HCT116 (cell line): ENCODE measurements at regions not wholly inside any gene's neighbourhood (a gene's known extent, or its start where the extent isn't known, plus 50 kb on each side); places are given as distances from the start of the nearest gene placed in this dataset.

ENCODE experiments used
- ATAC-seq: fragments of 200-7000 bp; cut with Tn5 transposase; 2 replicates; pipeline ENCODE4 v1.9.1; 2020; ENCODE audit warnings: mild to moderate bottlenecking, moderate library complexity
- BruUV-seq: library from RNA; stranded (reverse); fragments of 400-500 nt; replicated peaks from 2 replicates; lab custom pipeline; 2021; lab: Mats Ljungman, UMichigan
- CTCF ChIA-PET: fragments of 300-600 bp; sonication (Branson Sonifier 250); formaldehyde crosslinking; loops from one replicate; lab custom pipeline; 2021; ENCODE audit warnings: antibody characterized with exemption; lab: Charles Lee
- POLR2A ChIA-PET: fragments of 300-600, 350-600 bp; sonication (Branson Sonifier 250); formaldehyde crosslinking; loops from one replicate; lab custom pipeline; 2021; ENCODE audit warnings: antibody characterized with exemption; lab: Charles Lee
- RAD21 ChIA-PET, 2 experiments: fragments of 300-600 bp; sonication (Branson Sonifier 250); formaldehyde crosslinking; loops; one replicate each; lab custom pipeline; 2023; ENCODE audit warnings: low total read pairs in 2 of 2; ENCODE audit not compliant: uncharacterized antibody in 2 of 2, unreplicated experiment in 2 of 2, low non-redundant PET in 1 of 2; lab: Charles Lee
- DNase-seq: peaks from one replicate; pipeline ENCODE4 v3.0.0-alpha.2; 2010; ENCODE audit warnings: low read depth, low spot score
- H2AFZ ChIP-seq: fragments of 200-600 bp; shearing (Covaris generic), sonication (generic); 2 replicates; pipeline ENCODE4 v1.6.1; 2017; ENCODE audit warnings: low read depth, mixed run types, mixed read lengths, antibody characterized with exemption, low read length; ENCODE audit not compliant: poor library complexity, severe bottlenecking
- H3K27ac ChIP-seq: 2 replicates; pipeline ENCODE4 v1.5.1; 2012; ENCODE audit warnings: low read depth, low read length
- H3K27me3 ChIP-seq: fragments of 200-600 bp; sonication (generic); 2 replicates; pipeline ENCODE4 v1.6.1; 2016; ENCODE audit warnings: mixed run types, low read length, mixed read lengths; ENCODE audit not compliant: insufficient read depth
- H3K36me3 ChIP-seq, 2 experiments: fragments of 200-500 bp in 1 of 2; fragments of 200-600 bp in 1 of 2; sonication (Bioruptor generic) in 1 of 2; sonication (generic) in 1 of 2; 2 replicates each; pipeline versions ENCODE4 v1.5.1 to v1.6.1; 2014 to 2016; ENCODE audit warnings: low read length in 2 of 2, inconsistent platforms in 1 of 2, mixed read lengths in 1 of 2, mixed run types in 1 of 2; ENCODE audit not compliant: insufficient read depth in 2 of 2, control insufficient read depth in 1 of 2
- H3K4me1 ChIP-seq, 2 experiments: fragments of 200-600 bp in 1 of 2; sonication (generic) in 1 of 2; 2 replicates each; pipeline versions ENCODE4 v1.5.1 to v1.6.1; 2012 to 2017; ENCODE audit warnings: low read length in 2 of 2, inconsistent platforms in 1 of 2, mild to moderate bottlenecking in 1 of 2, mixed read lengths in 1 of 2, mixed run types in 1 of 2, moderate library complexity in 1 of 2; ENCODE audit not compliant: insufficient read depth in 2 of 2, control insufficient read depth in 1 of 2
- H3K4me2 ChIP-seq: fragments of 200-600 bp; sonication (generic); 2 replicates; pipeline ENCODE4 v1.6.1; 2017; ENCODE audit warnings: mixed run types, low read length, mixed read lengths
- H3K4me3 ChIP-seq, 2 experiments: fragments of 200-600 bp in 1 of 2; sonication (generic) in 1 of 2; replicated peaks in 1 of 2; 2 replicates each; pipeline ENCODE4 v1.5.1; 2011 to 2016; ENCODE audit warnings: low read length in 2 of 2, control low read depth in 1 of 2, low read depth in 1 of 2, mild to moderate bottlenecking in 1 of 2, mixed read lengths in 1 of 2, mixed run types in 1 of 2
- H3K79me2 ChIP-seq: fragments of 200-600 bp; sonication (generic); 2 replicates; pipeline ENCODE4 v1.6.1; 2017; ENCODE audit warnings: mild to moderate bottlenecking, mixed run types, low read length, moderate library complexity, mixed read lengths; ENCODE audit not compliant: insufficient read depth
- H3K9ac ChIP-seq: fragments of 200-600 bp; sonication (generic); 2 replicates; pipeline ENCODE4 v1.6.1; 2016; ENCODE audit warnings: low read length, mixed read lengths
- H3K9me2 ChIP-seq: fragments of 200-600 bp; sonication (generic), shearing (Covaris generic); 2 replicates; pipeline ENCODE4 v1.6.1; 2017; ENCODE audit warnings: mixed run types, mild to moderate bottlenecking, moderate library complexity; ENCODE audit not compliant: insufficient read depth
- H3K9me3 ChIP-seq, 2 experiments: fragments of 200-500 bp in 1 of 2; fragments of 200-600 bp in 1 of 2; sonication (Bioruptor generic) in 1 of 2; sonication (generic) in 1 of 2; 2 replicates each; pipeline ENCODE4 v1.6.1; 2014 to 2017; ENCODE audit warnings: low read length in 2 of 2, mixed read lengths in 2 of 2, inconsistent platforms in 1 of 2, low read depth in 1 of 2, mild to moderate bottlenecking in 1 of 2, mixed run types in 1 of 2, moderate library complexity in 1 of 2; ENCODE audit not compliant: control insufficient read depth in 1 of 2, insufficient read depth in 1 of 2
- H4K20me1 ChIP-seq: fragments of 200-600 bp; sonication (generic), shearing (Covaris generic); 2 replicates; pipeline ENCODE4 v1.6.1; 2017; ENCODE audit warnings: mixed run types, mild to moderate bottlenecking, moderate library complexity; ENCODE audit not compliant: insufficient read depth
- JUND ChIP-seq: IDR thresholded peaks from 2 replicates; pipeline ENCODE4 v1.6.1; 2012
- SRF ChIP-seq: IDR thresholded peaks from 2 replicates; pipeline ENCODE4 v1.6.1; 2012; ENCODE audit warnings: low read depth
- ZFX ChIP-seq: fragments of 450-650 bp; IDR thresholded peaks from 2 replicates; pipeline ENCODE4 v1.6.1; 2017
- intact Hi-C: fragments of 100-400 bp; cut with micrococcal nuclease; formaldehyde crosslinking; loops from 2 replicates; pipeline ENCODE4 v1.10.0; 2022
- TF ChIP-seq, protein P1 (sequence below): IDR thresholded peaks from 2 replicates; pipeline ENCODE4 v1.6.1; 2012; ENCODE audit warnings: low read depth

DNA sequence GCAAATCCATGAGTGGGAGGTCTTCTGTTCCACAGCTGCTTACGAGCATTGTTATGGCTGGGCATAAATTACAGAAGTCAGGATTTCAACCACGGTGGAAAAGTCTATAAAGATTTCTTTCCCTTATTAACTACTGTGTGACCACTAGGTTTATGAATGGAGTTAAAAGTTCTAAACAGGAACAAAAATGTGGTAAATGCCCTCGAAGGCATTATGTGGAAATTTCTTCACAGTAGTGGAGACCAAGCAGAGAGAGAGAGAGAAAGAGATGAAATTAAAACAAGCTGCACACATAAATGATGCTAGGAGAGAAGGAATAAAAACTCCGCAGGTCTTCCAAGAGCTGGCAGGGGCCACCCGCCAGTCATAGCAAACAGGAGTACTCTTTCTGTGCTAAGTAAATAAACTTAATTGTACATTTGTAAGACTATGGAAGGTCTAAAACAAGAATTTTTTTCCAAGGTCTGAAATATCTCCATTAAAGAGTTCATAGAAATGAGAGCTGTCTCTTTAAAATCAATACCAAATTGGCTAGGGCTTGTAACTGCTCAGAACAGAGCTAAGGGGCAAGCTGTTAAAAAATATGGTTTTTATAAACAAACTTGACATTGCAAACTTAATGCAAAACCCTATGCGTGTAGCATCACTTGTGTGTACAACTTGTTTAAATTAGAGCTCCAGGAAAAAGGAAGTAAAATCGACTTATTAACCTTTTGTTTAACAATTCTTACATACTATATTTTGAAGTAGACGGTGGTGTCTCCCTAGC is 438.2 kb downstream of the MEIS1 start:
- no peak for TF ChIP-seq SRF
- TF ChIP-seq, protein P1, sequence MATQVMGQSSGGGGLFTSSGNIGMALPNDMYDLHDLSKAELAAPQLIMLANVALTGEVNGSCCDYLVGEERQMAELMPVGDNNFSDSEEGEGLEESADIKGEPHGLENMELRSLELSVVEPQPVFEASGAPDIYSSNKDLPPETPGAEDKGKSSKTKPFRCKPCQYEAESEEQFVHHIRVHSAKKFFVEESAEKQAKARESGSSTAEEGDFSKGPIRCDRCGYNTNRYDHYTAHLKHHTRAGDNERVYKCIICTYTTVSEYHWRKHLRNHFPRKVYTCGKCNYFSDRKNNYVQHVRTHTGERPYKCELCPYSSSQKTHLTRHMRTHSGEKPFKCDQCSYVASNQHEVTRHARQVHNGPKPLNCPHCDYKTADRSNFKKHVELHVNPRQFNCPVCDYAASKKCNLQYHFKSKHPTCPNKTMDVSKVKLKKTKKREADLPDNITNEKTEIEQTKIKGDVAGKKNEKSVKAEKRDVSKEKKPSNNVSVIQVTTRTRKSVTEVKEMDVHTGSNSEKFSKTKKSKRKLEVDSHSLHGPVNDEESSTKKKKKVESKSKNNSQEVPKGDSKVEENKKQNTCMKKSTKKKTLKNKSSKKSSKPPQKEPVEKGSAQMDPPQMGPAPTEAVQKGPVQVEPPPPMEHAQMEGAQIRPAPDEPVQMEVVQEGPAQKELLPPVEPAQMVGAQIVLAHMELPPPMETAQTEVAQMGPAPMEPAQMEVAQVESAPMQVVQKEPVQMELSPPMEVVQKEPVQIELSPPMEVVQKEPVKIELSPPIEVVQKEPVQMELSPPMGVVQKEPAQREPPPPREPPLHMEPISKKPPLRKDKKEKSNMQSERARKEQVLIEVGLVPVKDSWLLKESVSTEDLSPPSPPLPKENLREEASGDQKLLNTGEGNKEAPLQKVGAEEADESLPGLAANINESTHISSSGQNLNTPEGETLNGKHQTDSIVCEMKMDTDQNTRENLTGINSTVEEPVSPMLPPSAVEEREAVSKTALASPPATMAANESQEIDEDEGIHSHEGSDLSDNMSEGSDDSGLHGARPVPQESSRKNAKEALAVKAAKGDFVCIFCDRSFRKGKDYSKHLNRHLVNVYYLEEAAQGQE, result no peak
- no peak for TF ChIP-seq JUND
- POLR2A ChIA-PET, result no interaction called here
- Histone ChIP-seq H3K9ac (no peak overlapping the region), H2AFZ (no peak overlapping the region), H3K36me3 (no peaks in the 10 kb centered on the region), H4K20me1 (no peaks in the 10 kb centered on the region), H3K9me3 (peaks cover 0 to 7% of the 10 kb centered on the region in 2 experiments; a peak in 1 of 4 replicates), H3K27me3 (no peaks in the 10 kb centered on the region), H3K4me1 (no peaks in the 10 kb centered on the region), H3K27ac (no peak overlapping the region), H3K4me3 (no peak overlapping the region), H3K9me2 (no peaks in the 10 kb centered on the region), H3K4me2 (no peak overlapping the region), H3K79me2 (no peaks in the 10 kb centered on the region)
- intact Hi-C loops, result no loop called here
- BruUV-seq, result no TSS peak
- DNase-seq (no peak), ATAC-seq (no peak)
- CTCF ChIA-PET, result no interaction called here
- RAD21 ChIA-PET, result no interaction called here

DNA sequence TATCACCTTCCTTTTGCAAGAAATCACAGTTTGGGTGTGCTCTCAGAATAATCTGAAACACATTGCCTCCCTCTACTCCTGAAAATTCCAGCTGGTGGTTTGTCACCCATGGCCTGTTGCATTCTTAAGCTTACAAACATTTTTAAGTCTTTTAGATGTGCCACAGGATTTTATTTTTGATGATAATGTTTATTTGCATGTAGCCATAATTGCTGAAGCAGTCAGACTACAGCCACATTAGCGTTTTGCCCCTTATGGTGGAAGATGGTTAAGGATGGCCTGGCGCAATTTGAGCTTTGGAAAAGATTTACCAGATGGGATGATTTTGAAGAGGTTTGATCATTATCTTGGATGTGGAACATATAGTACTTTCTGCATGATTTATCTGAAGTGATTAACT is 439.5 kb downstream of the MEIS1 start:
- no peaks in the 10 kb centered on the region for H3K9me2 ChIP-seq
- intact Hi-C loops, result no loop called here
- POLR2A ChIA-PET, result no interaction called here
- RAD21 ChIA-PET, result no interaction called here
- no peaks in the 10 kb centered on the region for H3K79me2 ChIP-seq
- H2AFZ ChIP-seq, result no peak overlapping the region
- TF ChIP-seq ZFX, result no peak
- CTCF ChIA-PET, result no interaction called here
- H3K36me3 ChIP-seq, result no peaks in the 10 kb centered on the region
- H3K4me1 ChIP-seq, result no peaks in the 10 kb centered on the region
- H4K20me1 ChIP-seq, result no peaks in the 10 kb centered on the region
- H3K27me3 ChIP-seq, result no peaks in the 10 kb centered on the region
- no peak overlapping the region for H3K27ac ChIP-seq
- BruUV-seq, result no TSS peak
- no peak overlapping the region for H3K9ac ChIP-seq
- peaks cover 0 to 6% of the 10 kb centered on the region in 2 experiments; a peak in 1 of 4 replicates for H3K9me3 ChIP-seq
- no peak overlapping the region for H3K4me3 ChIP-seq
- no peak overlapping the region for H3K4me2 ChIP-seq
- ATAC-seq, result no peak
- no peak for DNase-seq
